ENCODE measurements at regions not wholly inside any gene's neighbourhood (a gene's known extent, or its start where the extent isn't known, plus 50 kb on each side); places are given as distances from the start of the nearest gene placed in this dataset.

GRCh38 chr12:63090716-63091115, 60.3 kb downstream of the AVPR1A start:
- no peaks in the 10 kb centered on the region for H3K36me3 ChIP-seq
- no peak for DNase-seq
- intact Hi-C loops (cut with DNase I), result no loop called here
- WGBS, 3 donors, result 51 to 60% (median 58%) methylated on average over 6 of the region's 6 CpGs
- H3K27me3 ChIP-seq, result no peaks in the 10 kb centered on the region
- H3K4me3 ChIP-seq, result no peak overlapping the region
- H3K27ac ChIP-seq, result no peak overlapping the region
- TF ChIP-seq POLR2A (IDR thresholded peaks at IDR 0.05) (no peak), EP300 (IDR thresholded peaks at IDR 0.05) (no peak), CTCF (IDR thresholded peaks at IDR 0.05) (no peak)
- H3K9me3 ChIP-seq, result no peaks in the 10 kb centered on the region
- peaks cover 1% of the 10 kb centered on the region for H3K4me1 ChIP-seq (ENCODE audit: insufficient read depth)

GRCh38 chr12:63086149-63086915, 64.7 kb downstream of the AVPR1A start:
- 65 to 73% (median 72%) methylated on average over 7 of the region's 7 CpGs for WGBS, 3 donors
- Histone ChIP-seq H3K9me3 (no peaks in the 10 kb centered on the region), H3K27ac (no peak overlapping the region), H3K36me3 (no peaks in the 10 kb centered on the region), H3K27me3 (no peaks in the 10 kb centered on the region), H3K4me3 (no peak overlapping the region), H3K4me1 (ENCODE audit: insufficient read depth) (peaks cover 1% of the 10 kb centered on the region)
- TF ChIP-seq POLR2A (IDR thresholded peaks at IDR 0.05) (no peak), EP300 (IDR thresholded peaks at IDR 0.05) (no peak), CTCF (IDR thresholded peaks at IDR 0.05) (no peak)
- intact Hi-C loops (cut with DNase I), result no loop called here
- DNase-seq, result no peak

DNA sequence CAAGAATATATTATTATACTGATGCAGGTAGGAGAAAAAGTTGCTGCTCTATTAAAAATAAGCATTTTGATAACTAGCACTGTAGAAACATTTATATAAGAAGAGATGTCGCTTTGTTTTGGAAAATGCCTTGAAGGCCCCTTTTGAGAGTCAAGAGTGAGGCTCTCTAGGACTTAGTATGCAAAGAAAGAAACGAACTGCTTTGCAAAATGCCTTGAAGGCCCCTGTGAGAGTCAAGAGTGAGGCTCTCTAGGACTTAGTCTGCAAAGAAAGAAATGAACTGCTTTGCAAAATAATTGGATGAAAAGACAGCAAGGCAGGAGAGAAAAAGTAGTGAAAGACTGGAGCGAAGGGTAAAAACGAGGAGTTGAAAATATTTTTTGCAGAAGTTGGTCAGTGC, 65.9 kb downstream of the AVPR1A start:
- Histone ChIP-seq H3K36me3 (no peaks in the 10 kb centered on the region), H3K9me3 (no peaks in the 10 kb centered on the region), H3K4me3 (no peak overlapping the region), H3K27me3 (no peaks in the 10 kb centered on the region), H3K4me1 (ENCODE audit: insufficient read depth) (peaks cover 1% of the 10 kb centered on the region), H3K27ac (no peak overlapping the region)
- TF ChIP-seq EP300 (IDR thresholded peaks at IDR 0.05) (no peak), CTCF (IDR thresholded peaks at IDR 0.05) (no peak), POLR2A (IDR thresholded peaks at IDR 0.05) (no peak)
- WGBS, 3 donors, result 74 to 81% (median 75%) methylated on average over 4 of the region's 4 CpGs
- DNase-seq, result no peak
- intact Hi-C loops (cut with DNase I), result no loop called here

DNA sequence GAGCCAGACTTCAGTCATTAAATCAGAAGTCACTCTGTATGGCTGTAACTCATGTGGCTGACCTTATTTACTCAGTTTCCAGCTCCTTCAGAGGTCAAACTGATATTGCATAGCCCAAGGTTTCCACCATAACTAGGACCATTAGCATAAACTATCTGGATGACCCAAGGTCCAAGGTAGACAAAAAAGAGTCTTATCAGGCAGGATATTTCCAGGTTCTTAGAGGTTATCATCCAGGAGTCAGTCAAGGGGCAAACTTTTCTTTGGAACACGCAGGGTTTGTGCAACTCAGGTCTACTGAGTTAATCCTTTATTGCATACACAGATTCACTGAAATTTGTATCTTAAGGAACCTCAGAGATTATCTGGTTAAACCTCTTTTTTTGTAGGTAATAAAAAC, 66.5 kb downstream of the AVPR1A start:
- Histone ChIP-seq H3K27me3 (no peaks in the 10 kb centered on the region), H3K27ac (no peak overlapping the region), H3K9me3 (no peaks in the 10 kb centered on the region), H3K4me1 (ENCODE audit: insufficient read depth) (peaks cover 1% of the 10 kb centered on the region), H3K36me3 (no peaks in the 10 kb centered on the region), H3K4me3 (no peak overlapping the region)
- intact Hi-C loops (cut with DNase I), result no loop called here
- 71 to 90% (median 84%) methylated on average over 1 of the region's 1 CpG for WGBS, 3 donors
- DNase-seq, result no peak
- TF ChIP-seq CTCF (IDR thresholded peaks at IDR 0.05) (no peak), EP300 (IDR thresholded peaks at IDR 0.05) (no peak), POLR2A (IDR thresholded peaks at IDR 0.05) (no peak)

Data from ovary (tissue), 7 donors.